Germinal center (tissue), 1 donor: ENCODE measurements at regions not wholly inside any gene's neighbourhood (a gene's known extent, or its start where the extent isn't known, plus 50 kb on each side); places are given as distances from the start of the nearest gene placed in this dataset.
"Not testable (repeated sequence)": the region's sequence is repeated elsewhere in the genome, so short reads cannot be mapped to it uniquely, and the experiment has no call there.

ENCODE experiments used
- DNase-seq: peaks from one replicate; pipeline ENCODE4 v3.0.0; 2012; ENCODE audit warnings: mixed read lengths, low spot score

DNA sequence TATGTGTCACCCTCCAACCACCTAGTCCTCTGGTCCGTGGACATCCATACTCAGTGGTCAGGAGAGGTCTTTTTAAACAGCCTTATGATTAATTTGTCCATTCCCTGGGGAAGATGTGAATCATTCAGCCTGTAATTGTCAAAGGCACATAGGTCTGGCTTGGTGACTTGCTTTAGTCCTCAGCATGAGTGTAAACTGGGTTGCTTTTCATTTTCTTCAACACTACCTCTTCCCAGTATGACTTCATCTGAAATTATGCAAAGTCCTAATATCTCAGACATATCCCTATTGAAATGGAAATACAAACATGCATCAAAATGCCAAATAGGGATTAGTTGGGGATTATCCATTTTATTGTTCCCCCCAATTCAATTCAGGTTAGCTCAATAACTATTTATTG, 208.3 kb upstream of the AMOT start:
- DNase-seq: no peak

DNA sequence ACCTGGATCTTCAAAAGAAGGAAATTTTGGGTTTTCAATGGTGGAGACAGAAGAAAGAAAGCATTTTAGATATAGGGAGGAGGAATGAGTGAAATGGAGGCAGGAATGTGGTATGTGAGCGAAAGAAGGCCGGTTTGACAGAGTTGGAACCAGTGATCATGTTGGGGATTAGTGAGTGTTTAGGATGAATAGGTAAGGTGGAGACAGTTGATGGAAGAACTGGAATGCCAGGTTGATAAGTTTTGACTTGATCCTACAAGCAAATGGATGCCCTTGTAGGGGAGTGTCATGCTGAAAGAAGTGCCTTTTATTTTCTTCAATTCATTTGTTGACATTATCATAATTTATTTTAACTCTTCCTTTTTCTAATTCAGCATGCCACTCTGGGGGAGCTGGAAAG, 207.8 kb upstream of the AMOT start:
- no peak for DNase-seq

DNA sequence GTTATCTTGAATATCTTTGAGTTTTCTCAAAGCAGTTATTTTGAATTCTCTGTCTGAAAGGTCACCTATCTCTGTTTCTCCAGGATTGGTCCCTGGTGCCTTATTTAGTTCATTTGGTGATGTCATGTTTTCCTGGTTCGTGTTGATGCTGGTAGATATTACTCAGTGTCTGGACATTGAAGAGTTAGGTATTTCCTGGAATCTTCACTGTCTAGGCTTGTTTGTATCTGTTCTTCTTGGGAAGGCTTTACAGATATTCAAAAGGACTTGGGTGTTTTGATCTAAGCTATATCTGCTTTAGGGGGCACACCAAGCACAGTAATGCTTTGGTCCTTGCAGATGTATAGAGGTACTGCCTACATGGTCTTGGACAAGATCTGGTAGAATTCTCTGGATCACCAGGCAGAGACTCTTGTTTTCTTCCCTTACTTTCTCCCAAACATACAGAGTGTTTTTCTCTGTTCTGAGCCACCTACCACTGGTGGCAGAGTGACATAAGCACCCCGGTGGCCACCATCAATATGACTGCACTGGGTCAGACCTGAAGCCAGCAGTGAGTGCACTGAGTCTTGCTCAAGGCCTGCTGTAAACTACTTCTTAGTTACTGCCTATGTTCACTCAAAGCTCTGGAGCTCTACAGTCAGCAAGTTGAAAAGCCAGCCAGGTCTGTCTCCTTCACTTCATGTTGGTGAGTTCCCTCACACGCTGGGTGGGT, 193.5 kb upstream of the AMOT start:
- DNase-seq: no peak

DNA sequence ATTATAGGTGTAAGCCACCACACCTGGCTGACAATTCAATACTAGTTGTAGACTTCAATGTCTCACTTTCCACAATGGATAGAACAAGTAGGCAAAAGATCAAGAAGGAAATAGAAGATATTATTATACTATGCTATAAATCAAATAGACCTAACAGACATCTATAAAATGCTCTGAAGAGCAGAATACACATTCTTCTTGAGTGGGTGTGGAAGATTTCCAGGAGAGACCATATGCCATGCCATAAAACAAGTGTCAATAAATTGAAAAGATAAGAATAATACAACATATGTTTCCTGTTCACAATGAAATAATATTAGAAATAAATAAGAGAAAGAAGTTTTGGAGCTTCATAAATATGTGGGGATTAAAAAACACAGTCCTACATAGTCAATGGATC, 179.3 kb upstream of the AMOT start:
- no peak for DNase-seq

DNA sequence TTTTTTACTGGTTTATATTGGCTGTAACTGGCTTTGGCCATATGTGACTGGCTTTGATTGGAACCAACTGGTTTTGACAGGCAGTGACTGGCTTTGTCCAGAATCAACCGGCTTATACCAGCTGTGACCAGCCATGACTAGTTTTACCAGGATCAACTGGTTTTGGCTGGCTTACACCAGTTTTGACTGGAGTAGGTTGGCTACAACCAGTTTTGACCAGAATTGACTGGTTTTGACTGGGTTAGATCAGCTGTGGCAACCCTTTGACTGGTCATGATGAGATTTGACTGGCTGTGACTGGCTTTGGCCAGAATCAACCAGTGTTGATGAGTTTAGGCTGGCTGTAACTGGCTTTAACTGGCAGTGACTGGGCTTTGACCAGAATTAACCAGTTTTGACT, 169.2 kb upstream of the AMOT start:
- no peak for DNase-seq

DNA sequence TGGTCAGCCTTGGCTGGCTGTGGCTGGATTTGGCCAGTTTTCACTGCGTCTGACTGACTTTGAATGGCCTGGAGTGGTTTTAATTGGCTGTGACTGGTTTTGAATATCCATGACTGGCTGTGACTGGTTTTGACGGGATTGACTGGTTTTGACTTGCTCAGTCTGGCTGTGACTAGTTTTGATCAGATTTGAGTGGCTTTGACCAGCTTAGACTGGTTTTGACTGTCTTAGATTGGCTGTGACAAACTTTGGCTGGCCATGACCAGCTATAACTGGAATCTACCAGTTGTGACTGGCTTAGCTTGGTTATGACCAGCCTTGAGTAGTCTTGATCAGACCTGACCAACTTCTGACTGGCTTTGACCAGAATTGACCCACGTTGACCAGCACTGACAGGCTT, 168.4 kb upstream of the AMOT start:
- no peak for DNase-seq

DNA sequence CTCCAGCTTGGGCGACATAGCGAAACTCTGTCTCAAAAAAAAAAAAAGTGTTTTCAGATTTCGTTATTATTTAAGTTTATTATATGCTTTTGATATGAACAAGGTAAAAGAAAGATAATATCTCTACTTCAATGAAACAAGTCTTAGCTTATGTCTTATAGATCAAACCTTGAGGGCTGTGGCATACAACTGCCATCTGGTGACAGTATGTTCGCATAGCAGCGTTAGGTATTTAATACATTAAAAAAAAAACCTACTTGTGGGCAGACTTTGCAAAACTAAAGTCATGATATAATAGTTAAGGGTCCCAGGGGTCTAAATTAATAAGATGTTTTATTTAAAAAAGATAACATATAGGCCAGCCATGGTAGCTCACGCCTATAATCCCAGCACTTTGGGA, 161.2 kb upstream of the AMOT start:
- no peak for DNase-seq

DNA sequence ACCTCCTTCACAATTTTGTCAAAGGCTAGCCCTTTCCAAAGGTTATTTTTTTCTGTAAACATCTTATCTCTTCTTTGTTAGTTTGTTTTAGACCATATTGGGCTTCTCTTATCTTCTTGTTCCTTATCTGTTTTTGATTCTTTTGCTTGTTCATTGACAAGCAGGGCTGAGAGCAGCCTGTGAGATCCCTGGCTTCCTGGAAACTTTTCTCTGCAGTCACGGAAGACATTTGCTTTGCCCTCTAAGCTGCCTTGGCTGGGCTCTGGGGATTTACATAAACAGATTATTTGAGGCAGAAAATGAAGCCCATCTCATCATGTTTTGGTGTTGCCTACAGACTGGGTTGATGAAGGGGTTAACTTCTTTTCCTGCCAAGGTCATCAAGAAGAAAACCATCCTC, 157.4 kb upstream of the AMOT start:
- DNase-seq: no peak

DNA sequence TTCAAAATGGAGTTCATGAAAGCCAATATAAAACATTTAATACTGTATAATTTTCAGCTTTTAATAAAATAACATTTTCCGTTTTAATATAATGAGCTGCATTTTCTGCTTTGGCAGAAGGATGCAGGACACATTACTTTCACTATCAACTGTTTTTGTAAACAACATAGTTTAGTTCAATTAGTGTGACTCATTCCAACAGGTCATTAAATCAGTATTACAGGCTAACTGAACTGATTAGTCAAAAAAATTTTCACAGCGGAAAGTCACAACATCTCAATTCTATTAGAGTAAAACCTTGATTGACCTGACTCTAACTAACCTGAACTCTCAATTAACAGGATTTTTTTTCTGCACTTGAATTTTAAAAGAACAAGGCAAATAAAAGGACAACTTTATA, 151.2 kb upstream of the AMOT start:
- DNase-seq: no peak

DNA sequence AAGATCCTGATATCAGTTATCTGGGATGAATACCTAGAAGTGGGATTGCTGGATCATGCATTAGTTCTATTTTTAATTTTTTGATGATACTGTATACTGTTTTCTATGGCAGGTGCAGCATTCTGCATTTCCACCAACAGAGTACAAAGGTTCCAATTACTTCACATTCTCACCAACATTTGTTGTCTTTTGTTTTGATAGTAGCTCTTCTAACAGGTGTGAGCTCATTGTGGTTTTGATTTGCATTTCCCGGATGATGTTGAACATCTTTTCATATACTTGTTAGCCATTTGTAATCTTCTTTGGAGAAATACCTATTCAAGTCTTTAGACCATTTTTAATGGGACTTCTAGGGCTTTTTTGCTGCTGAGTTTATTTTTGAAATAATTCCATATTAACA, 139.2 kb upstream of the AMOT start:
- no peak for DNase-seq

DNA sequence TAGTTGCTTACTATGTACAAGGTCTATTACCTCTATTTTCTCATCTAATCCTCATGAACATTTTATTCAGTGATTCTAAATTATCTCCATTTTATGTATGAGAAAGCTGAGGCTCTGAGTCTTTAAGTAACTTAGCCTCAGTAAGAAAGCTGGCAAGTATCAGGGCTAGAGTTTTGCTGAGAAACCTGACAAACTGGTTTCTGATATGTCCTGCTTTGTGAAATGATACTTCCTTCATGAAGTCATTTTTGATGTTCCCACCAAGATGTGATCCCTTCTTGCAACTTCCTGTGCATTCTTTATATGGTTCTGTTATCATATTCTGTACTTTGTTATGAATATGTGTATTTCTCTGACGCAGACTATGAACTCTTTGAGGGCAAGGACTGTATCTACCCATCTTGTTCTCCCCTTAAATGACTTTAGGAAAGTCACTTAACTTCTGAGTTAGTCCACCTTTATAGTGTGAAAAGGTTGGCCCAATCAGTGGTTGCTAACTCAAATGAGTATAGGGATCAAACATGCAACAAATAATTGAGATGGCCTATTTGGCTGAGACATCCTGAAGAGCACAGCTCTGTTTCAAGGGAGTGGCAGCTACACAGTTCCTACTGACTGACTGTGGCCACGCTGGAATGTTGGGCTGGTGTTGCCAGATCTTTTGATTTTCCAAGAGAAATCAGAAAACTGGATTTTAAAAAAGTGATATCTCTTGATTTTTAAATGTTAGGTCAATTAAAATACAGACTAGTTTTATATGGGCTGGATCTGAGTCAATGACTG, 127.9 kb upstream of the AMOT start:
- no peak for DNase-seq

DNA sequence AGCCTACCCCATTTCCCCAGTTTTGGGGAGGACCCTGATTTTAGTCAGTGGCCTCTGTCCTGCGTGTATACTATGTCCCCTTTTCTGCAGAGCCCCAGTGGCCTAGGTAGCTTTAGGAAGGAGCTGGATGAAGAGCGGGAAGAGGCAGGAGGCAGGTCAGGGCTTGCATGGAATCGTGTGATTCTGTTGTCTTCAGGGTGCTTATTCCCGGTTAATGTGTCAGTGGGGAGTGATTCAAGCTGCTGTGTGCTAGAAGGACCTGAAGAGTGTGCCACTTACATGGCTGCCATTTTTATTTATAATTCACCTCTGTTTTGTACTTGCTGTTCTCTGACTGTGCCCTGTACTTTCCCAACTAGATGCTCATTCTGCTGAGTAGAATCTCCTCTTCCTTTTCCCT, 127.3 kb upstream of the AMOT start:
- no peak for DNase-seq

DNA sequence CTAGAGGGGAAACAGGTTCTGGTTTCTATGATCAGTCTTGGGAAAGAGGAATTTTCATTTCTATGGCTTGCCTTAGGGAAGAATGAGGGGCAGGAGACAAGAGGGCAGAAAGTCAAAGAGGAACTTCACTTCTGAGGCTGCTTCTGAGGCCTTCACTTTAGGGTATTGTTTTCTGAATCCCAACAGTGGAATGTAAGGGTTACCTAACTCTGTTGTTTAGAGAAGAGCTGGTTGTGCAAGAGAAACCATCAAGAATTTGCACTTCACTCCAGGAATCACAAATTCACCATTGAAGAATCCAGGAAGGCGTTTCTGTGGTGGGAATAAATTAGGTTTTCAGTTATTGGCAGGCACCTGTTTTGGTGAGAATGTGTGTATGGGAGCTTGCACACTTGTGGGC, 126.7 kb upstream of the AMOT start:
- no peak for DNase-seq

DNA sequence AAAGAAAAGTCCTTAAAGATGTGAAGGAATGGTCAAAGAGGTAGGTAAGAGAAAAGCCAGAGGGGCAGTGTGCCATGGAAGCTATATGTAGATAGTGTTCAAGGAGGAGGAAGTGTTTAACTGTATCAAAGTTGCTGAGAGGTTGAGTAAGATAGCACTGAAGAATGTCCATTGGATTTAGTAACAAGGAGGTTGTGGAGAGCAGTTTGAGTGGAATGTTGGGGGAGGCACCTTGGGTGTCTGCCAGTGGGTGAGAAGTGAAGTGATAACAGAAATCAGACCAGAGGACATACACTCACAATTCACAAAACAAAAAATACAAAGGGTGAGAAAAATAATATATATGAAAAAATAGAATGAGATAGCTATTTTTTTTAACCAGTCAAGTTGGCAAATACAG, 121.3 kb upstream of the AMOT start:
- DNase-seq: no peak

DNA sequence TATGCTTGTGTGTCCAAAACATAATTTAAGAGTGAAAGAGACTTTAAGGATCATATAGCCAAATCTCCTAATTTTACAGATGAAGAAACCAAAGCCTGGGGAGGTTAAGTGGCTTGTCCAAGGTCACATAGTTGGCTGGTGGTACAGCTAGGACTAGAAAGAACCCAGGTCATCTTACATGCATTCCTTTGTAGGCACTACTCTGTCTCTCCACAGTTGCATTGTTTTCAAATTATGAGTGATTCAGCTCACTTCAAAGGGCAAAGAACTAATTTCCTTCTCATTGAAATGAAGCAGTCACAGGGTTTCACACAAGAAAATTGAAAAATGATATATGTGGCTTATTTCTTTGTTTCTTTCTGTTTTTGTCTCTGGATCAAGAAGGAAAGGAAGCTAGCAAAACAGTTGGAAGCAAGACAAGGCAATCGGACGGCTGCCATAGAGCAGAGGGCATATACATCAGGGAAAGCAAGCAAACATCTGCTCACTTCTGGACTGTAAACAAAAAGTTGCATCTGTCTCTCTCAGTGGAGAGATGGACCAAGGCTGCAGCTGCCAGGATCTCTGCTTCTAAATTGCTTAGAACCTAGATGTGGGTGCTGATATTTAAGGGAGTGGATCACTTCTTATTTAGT, 107.5 kb upstream of the AMOT start:
- DNase-seq: no peak

DNA sequence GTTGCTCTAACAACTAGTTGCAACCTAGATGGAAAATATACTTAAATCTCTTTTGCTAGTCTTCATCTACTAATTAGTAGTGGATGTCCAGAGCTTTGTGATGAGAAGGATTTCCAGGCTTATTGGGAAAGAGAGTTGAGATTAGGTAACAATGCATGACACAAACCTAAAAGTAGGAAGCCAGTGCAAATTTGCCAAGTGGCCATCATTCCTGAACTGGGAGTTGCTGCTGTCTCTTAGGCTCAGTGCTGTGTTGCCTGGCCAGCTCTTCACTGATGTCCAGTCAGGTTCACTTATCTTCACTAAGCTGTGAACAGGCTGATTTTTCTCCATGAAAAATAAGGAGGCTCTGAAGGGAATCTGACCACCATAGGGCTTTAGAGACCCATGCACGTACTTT, 105.6 kb upstream of the AMOT start:
- no peak for DNase-seq

DNA sequence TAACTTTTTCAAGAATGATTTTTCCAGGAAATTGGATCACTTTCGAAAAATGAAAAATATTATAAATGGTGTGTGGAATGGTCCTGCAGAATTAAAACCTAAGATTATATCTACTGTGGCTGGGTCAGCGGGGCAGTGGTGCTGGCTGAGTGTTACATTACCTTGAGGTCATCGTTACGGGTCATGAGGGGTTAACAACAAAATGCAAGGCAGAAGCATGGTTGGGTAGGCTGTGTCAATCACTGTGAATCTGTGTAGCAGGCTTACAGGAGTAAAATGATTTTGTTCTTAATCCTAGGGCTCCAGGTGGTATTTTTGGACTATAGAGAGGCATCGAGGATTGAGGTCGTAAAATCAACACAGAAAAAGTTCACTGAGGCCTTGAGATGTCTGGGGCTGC, 105.2 kb upstream of the AMOT start:
- no peak for DNase-seq

DNA sequence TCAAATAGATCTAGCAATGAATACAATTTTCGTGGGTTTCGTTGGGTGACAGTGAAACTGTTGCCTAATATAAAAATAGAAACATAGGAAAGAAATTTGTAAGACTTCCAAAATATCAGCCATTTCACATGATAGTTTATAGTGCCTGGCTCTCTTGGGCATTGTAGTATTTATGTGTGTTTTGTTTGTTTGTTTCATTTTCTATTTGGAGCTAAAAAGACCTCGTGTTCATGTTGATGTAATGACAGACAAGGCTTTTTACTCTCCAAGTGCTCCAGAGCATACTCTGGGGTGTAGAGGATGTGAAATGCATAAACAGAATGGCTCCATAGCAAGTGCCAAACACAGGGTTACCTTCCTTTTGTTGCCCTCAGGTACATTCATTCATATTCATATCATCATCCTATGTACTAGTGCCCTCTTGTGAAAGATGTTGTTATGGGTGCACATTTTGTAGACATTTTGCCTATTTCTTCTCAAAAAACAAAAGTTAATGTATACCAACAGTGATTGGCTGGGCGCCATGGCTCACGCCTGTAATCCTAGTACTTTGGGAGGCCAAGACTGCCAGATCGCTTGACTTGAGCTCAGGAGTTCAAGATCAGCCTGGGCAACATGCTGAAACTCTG, 100.7 kb upstream of the AMOT start:
- DNase-seq: no peak

DNA sequence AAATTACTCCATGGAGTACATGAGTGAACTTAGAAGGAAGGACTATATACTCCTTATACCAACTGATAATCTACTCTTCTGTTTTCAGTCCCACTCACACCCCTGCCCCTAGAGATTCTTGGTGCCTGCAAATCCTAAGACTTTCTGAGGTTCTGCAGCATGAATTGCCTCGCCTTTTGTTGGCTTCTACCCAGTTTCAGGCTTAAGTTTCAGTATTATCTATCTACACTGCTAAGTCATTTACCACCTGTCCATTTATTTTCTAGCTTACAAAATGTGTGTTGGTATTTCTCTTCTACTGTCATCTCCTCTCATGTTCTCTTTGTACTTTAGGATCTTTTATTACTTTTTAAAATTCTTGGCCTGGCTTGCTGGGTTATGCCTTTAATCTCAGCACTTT, 94.4 kb upstream of the AMOT start:
- no peak for DNase-seq

DNA sequence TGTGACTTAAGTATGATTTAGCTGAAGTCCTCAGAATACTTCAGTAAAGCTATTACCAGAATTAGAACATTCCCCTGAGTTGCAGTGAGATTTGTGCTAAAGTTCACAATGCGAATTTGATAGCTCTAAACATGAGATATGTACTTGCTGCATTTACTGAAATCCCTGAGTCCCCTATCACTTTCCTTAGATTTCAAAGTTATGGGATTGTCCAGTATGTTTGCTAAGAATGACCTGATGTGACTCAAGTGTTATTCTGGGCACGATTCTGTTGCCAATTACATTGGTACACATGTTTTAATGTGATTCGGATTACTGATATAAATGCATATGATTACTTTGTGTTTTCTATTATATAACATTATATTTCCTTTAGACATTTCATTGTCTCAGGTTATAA, 91.3 kb upstream of the AMOT start:
- DNase-seq: no peak

DNA sequence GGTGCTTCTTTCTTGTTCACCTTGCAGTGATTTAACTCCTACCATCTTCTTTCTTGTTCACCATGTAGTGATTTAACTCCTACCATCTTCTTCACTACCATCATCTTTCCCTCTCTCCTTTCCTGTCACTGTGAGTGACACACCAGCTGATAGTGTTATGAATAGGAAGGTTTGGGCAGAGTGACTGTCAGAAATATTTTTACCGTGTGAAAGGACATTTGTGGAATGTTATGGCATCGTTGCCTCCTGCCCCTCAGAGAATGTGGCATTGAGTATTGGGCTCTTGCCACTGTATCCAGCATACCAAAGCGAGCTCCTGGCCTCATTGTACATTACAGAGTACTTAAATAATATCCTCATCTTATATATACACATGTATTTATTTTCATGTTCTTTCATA, 90.8 kb upstream of the AMOT start:
- DNase-seq: no peak

DNA sequence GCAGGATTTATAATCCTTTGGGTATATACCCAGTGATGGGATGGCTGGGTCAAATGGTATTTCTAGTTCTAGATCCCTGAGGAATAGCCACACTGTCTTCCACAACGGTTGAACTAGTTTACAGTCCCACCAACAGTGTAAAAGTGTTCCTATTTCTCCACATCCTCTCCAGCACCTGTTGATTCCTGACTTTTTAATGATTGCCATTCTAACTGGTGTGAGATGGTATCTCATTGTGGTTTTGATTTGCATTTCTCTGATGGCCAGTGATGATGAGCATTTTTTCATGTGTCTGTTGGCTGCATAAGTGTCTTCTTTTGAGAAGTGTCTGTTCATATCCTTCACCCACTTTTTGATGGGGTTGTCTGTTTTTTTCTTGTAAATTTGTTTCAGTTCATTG, 82.8 kb upstream of the AMOT start:
- not testable (repeated sequence) for DNase-seq

DNA sequence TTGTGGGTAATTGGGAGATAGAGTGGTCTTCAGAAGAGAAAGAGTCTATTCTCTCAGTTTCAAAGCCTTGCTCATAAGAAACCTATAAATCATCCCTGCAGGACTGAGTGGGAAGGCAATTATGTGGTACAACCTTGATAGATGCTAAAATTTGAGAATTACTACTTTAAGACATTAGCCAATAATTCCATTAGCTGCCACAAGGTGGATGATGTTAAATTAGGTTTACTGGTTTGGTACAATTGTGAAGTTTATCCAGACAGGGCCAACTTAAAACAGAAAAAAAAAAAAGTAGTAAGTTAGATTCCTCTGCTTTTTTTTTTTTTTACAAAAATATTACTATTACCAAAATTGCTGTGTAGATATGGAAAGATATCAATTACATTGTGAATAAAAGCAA, 73.2 kb upstream of the AMOT start:
- DNase-seq: no peak
